CD4-positive, alpha-beta T cell treated with Interferon alpha-2 for 1 hour (primary cell): ENCODE measurements at regions not wholly inside any gene's neighbourhood (a gene's known extent, or its start where the extent isn't known, plus 50 kb on each side); places are given as distances from the start of the nearest gene placed in this dataset.
"Not testable (repeated sequence)": the region's sequence is repeated elsewhere in the genome, so short reads cannot be mapped to it uniquely, and the experiment has no call there.

ENCODE experiments used
- DNase-seq, 2 donors: peaks; one replicate each; pipeline ENCODE4 v3.0.0-alpha.2; 2020 to 2022

GRCh38 chr12:42030588-42030987, 114.1 kb downstream of the GXYLT1 start:
- DNase-seq = no peak

DNA sequence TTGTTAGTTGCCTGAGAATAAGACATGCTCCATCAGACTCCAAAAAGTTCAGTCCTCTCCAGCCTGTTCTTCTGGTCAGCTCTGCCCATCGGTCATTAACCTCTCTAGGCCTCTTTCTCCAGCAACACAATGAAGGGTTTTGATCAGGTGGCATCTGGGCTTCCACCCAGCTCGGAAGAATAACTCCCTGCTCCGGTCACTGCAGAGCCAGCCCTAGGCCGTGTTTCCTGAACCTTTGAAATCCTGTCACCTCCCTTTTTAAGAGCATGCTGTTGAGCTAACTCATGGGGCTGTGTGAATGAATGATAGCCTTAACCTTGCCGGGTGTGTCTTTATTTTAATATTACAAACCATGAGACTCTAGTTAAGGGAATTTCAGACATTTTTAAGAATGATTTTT, 117.1 kb downstream of the GXYLT1 start:
- DNase-seq = no peak

GRCh38 chr12:42024495-42024830, 120.2 kb downstream of the GXYLT1 start:
- no peak for DNase-seq

DNA sequence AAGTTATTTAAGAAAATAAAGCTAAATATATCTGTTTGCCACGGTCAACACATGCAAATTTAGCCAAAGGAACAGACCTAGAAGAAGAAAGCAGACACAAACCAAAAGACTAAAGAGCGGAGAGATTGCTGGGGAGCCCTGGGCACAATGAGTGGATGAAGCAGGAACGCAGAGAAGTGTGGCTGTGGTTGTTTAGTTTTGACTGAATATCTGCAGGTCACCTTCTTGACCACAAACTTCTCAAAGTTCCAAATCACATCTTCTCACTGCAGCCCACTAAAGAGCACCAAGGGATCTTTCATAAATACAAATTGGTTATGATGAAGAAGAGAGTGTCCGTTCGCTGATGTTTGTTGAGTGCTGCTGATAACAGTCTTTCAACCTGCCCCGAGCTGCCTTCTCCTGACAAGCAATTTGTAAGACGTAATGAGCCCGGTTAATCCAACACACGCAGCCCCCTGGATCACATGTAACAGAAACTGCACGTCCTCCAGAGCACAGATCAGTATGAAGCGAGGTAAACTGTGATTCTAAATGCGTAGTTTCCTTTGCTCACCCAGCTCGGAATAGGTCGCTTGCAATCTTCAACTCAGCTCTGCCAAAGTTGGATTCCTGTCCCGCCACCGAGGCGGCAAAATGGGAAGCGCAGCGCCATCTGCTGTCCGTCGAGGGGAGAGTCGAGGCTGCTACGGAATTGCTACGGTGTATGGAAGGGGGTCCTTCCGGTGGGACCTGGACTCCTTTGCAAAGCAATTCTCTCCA, 120.8 kb downstream of the GXYLT1 start:
- peak; percentile 53 to 67 for DNase-seq

GRCh38 chr12:42021937-42022336, 122.7 kb downstream of the GXYLT1 start:
- DNase-seq = not testable (repeated sequence)

DNA sequence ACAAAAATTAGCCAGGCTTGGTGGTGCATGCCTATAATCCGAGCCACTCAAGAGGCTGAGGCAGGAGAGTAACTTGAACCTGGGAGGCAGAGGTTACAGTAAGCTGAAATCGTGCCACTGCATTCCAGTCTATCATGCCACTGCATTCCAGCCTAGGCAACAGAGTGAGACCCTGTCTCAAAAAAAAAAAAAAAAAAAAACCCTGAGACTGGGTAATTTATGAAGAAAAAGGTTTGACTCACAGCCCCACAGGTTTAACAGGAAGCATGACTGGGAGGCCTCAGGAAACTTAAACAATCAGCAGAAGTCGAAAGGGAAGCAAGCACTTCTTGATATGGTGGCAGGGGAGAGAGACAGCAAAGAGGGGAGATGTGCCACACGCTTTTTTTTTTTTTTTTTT, 123.2 kb downstream of the GXYLT1 start:
- DNase-seq = no peak

DNA sequence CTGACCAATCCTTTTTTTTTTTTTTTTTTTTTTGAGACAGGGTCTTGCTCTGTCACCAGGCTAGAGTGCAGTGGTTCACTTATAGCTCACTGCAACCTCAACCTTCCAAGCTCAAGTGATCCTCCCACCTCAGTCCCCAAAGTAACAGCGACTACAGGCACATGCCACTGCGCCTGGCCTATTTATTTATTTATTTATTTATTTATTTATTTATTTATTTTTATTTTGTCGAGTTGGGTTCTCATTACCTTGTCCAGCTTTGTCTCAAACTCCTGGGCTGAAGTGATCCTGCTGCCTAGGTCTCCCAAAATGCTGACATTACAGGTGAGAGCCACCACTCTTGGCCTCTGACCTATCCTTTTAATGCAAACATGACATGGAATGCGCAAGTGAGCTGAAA, 124.4 kb downstream of the GXYLT1 start:
- no peak for DNase-seq

DNA sequence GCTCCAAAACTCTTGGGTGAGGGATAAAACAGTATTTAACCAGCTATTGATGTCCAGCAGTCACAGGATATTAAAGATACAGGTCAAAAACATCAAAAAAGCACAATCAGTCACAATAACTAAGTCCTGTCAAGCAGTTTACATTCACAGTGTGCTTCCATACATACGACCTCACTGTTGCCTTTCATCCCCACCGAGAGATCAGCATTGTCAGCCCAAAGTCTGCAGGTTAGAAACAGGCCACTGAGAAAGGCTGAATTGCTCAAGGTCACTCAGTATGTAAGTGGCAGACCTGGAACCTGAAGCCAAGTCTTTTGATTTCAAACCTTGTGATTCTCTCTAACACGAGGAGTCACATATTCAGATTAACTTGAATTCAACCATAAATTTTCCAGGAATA, 124.9 kb downstream of the GXYLT1 start:
- DNase-seq = no peak

DNA sequence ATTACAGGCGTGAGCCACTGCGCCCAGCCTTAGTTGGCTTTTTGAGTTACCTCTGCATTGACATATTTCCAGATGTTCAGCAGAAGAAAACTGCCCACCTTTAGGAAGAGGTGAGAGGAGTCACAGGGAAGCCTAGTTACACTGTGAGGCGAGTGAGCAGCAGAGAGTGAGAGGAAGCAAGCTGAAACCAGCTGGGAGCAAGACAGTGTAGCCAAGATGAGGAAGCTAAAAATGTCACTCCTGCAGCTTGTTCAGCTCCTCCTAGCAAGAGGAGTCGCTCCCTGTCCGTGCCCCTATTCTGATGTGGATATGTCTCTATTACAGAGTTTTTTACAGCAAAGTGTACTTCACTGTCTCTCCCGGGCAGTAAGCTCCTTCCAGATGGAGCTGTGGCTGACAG, 127.6 kb downstream of the GXYLT1 start:
- no peak for DNase-seq

DNA sequence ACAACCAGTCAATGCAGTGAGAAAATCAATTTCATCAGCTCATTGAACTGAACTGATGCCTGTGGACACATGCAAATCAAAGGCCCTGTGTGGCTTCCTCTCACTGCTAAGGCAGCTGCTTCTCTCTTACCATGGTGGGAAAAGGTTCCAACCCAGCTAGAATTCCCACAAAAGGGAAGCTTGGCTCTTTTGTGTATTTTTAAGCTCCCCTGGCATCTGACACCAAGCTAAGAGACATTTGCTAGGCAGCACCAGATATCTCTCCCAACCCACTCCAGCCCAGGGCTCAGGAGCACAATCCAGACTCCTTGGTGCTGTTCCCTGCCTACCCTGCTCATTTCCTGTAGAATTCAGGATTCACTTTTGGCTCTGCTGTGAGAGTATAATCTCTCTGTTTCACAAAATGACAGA, 129.6 kb downstream of the GXYLT1 start:
- no peak for DNase-seq

GRCh38 chr12:42012501-42012900, 132.2 kb downstream of the GXYLT1 start:
- DNase-seq = not testable (repeated sequence)

- no peak for DNase-seq
These were observed 134.0 kb downstream of the GXYLT1 start for GRCh38 chr12:42010715-42011114.

DNA sequence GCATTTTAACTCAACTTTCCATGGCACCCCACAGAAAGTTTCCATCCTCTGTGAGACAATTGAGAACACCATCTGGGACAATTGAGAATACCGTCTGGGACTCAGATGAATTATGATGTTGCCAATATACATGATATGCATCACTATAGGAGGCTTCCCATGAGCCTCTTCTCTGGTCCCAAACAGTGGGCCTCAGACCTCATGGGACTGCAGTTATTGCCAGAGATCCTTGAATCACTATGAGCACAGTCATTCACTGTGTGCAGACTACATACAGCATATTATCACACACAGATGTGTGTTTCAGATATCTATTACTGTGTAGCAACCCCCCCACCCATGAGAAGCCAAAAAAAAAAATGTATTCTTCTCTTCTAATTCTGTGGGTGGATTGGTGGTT, 134.4 kb downstream of the GXYLT1 start:
- no peak for DNase-seq

GRCh38 chr12:42008996-42009395, 135.7 kb downstream of the GXYLT1 start:
- no peak for DNase-seq

DNA sequence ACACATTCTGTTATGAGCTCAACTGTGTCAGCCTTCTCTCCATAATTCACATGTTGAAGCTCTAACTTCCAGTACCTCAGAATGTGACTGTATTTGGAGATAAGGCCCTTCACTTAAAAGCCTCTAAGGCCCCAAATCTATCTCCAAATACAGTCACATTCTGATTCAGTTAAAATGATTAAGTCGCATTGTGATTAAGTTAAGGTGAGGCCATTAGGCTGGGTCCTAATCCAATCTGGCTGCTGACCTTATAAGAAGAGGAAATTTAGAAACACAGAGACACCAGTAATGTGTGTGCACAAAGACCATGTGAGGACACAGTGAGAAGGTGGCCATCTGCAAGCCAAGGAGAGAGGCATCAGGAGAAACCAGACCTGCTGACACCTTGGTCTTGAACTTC, 141.6 kb downstream of the GXYLT1 start:
- DNase-seq = no peak

DNA sequence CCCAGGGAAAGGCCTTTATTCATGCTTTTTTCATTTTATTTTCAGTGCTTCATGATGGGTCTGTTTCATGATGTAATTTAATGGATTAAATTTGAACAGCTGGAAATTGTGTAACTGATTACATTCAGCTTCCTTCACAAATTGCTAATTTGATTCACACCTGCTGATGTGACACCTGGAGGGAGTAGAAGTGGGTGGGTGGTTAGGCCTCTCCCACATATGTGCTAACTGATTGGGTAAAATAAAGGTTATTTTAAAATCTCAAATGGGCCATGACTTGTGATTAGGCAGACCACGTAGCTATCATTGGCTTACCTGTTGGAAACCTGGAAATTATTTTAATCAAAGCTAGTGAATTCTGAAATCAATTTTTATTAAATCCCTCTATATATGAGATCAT, 142.1 kb downstream of the GXYLT1 start:
- DNase-seq = no peak

DNA sequence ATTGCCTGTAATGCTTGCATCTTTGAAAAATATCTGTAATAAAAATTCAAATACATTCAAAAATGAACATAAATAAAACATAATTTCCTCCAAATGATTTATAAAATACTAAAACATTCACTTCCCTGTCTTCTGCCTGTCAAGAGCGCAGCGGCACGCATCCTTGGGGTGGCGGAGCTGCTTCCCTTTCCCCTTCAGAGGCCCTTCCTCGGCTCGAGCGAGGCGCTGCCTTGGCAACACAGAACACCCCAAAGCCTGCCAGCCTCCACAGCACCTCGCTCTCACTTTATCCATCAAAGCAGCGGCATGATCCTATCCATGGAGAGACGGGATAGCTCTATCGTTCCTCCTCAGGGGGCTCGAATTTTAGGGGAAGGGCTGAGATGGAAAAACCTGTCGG, 146.2 kb downstream of the GXYLT1 start:
- DNase-seq = no peak

- DNase-seq = no peak
These were observed 151.4 kb downstream of the GXYLT1 start for GRCh38 chr12:41993283-41993682.

DNA sequence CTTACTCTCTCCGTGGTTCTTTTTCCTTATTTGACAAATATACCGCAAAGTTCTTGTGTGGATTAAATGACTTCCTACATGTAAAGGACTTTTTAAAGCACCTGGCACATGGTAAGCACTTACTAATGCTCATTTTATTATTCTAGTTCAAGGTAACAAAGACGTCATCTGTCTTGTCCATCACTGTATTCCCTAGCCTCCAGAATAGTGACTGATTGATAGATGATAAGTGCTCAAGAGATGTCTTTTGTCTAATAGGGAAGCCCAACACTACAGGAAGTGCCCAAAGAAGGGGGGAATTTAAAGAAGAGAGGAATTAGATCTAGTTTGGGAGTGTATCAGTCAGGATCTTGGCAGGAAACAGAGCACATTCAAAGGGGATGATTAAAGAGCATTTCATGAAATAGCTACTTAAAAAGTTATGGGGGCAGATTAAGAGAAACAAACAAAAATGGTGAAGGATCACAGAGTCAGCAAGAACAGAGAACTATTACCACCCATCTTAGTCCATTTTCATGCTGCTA, 151.9 kb downstream of the GXYLT1 start:
- no peak for DNase-seq

- DNase-seq = no peak
These were observed 152.7 kb downstream of the GXYLT1 start for GRCh38 chr12:41992022-41992421.

DNA sequence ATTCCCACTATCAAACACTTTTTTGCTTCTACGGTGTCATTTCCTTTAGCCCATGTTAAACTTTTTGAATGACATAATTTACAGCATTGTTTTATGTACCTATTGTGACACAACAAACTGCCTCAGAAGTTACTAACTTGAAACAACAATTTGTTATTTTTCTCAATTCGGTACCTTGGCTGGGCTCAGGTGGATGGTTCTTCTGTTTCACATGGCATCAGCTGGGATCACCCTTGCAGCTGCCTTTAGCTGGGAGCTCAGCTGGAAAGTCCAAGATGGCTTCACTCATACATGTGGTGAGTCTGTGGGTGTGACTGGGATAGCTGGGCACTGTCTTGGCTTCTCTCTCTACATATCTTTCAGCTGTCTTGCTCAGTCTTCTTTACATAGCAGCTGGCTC, 156.0 kb downstream of the GXYLT1 start:
- no peak for DNase-seq

DNA sequence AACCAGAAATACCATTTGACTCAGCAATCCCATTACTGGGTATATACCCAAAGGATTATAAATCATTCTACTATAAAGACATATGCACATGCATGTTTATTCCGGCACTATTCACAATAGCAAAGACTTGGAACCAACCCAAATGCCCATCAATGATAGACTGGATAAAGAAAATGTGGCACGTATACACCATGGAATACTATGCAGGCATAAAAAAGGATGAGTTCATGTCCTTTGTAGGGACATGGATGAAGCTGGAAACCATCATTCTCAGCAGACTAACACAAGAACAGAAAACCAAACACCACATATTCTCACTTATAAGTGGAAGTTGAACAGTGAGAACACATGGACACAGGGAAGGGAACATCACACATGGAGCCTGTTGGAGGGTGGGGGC, 158.2 kb downstream of the GXYLT1 start:
- DNase-seq = not testable (repeated sequence)

DNA sequence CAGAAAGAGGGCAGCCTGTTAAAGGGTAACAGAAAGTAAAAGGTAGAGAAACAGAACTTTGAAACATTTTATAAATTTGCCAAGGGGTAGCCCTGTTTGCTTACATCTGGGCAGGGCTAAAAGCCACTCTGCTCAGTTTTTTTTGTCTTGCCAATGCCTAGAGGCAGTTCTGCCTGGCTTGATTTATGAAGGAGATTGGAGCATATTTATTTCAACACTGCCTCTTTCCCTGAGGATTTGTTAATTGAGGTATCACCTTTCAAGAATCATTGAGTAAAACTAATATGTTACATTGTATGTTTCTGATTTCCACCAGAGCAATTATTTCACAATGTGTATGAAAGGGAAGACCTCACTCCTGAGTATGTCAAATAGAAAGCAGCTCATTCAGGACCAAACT, 160.8 kb downstream of the GXYLT1 start:
- DNase-seq = no peak

DNA sequence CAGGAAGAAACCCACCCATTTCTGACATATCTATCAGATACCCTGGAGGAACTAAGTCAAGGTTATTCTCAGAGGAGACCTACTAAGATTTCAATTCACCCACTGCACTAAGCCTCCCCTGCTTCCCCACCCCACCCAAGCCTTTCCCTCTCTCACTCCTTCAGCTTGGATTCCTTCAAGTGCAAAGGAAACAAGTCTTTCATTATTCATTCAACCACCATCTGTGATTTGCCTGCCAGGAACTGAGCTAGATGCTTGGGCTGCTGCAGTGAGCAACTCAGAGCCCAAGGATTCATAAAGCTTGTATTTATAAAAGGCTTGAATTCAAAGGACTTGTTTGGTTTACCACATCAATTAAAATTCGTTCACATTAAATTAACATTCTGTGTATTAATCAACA, 161.3 kb downstream of the GXYLT1 start:
- DNase-seq = no peak

DNA sequence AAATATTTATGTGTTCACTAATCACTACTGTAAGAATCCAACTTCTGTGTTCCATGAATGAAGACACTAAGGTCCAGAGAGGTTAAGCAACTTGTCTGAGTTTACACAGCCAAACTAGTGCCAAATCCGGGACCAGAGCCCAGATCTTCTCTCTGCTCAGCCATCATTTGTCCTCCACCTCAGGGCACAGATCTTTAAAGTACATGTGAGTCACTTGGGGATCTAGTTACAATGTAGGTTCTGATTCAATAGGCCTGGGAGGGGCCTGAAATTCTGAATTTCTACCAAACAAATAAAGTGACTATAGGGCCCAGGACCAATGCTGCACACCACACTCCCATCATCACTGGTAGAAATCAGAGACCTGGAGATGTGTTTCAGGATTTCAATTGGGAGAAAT, 162.9 kb downstream of the GXYLT1 start:
- DNase-seq = no peak
